Fibroblast of lung (primary cell): ENCODE measurements at regions not wholly inside any gene's neighbourhood (a gene's known extent, or its start where the extent isn't known, plus 50 kb on each side); places are given as distances from the start of the nearest gene placed in this dataset.

Experiments used
- EZH2 ChIP-seq: IDR thresholded peaks from 2 replicates; pipeline ENCODE4 v1.5.1; 2012; ENCODE audit warnings: low read length, control low read depth, mild to moderate bottlenecking; ENCODE audit errors: missing control alignments
- TF ChIP-seq, protein P1 (sequence below), 2 donors: IDR thresholded peaks in 1 of 2; conservative IDR thresholded peaks in 1 of 2; 1 replicate in 1 of 2; 2 replicates in 1 of 2; pipeline ENCODE4 v1.5.1; 2011 to 2012; ENCODE audit warnings: low read length in 2 of 2, control low read depth in 1 of 2, inconsistent platforms in 1 of 2, low read depth in 1 of 2, mild to moderate bottlenecking in 1 of 2

DNA sequence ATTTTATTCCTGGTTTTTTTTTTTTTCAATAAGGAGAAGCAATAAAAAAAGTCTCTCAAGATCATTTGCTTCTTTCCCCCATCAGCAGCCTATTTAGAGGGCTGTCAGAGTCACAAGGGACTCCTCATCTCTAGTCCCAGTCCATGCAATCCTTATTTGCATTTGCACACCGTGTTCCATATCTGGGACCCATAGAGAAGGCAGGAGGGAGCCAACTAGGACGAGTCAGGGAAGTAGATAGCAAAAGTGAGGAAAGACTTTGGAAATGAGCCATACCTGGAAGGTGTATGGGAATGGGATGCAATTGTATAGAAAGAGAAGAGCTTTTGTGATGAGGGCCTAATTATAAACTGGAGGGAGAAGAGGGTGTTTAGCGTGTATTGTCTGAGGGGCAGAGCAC is 160.0 kb downstream of the PIK3R1 start:
- TF ChIP-seq, protein P1, sequence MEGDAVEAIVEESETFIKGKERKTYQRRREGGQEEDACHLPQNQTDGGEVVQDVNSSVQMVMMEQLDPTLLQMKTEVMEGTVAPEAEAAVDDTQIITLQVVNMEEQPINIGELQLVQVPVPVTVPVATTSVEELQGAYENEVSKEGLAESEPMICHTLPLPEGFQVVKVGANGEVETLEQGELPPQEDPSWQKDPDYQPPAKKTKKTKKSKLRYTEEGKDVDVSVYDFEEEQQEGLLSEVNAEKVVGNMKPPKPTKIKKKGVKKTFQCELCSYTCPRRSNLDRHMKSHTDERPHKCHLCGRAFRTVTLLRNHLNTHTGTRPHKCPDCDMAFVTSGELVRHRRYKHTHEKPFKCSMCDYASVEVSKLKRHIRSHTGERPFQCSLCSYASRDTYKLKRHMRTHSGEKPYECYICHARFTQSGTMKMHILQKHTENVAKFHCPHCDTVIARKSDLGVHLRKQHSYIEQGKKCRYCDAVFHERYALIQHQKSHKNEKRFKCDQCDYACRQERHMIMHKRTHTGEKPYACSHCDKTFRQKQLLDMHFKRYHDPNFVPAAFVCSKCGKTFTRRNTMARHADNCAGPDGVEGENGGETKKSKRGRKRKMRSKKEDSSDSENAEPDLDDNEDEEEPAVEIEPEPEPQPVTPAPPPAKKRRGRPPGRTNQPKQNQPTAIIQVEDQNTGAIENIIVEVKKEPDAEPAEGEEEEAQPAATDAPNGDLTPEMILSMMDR (conservative IDR thresholded peaks at IDR 0.05 in 1 of 2, IDR thresholded peaks at IDR 0.05 in 1 of 2; ENCODE audit: low read depth in 1 of 2, low read length in 2 of 2), result no peak
- no peak for TF ChIP-seq EZH2
